WTC11 (cell line): ENCODE measurements at regions not wholly inside any gene's neighbourhood (a gene's known extent, or its start where the extent isn't known, plus 50 kb on each side); places are given as distances from the start of the nearest gene placed in this dataset.

Experiments used
- CREM ChIP-seq: sonication (generic); formaldehyde crosslinking; IDR thresholded peaks from 2 replicates; pipeline ENCODE4 v1.8.1; 2022; ENCODE audit warnings: mild to moderate bottlenecking, missing genetic modification reagents, moderate library complexity
- ESRRA ChIP-seq: sonication (generic); formaldehyde crosslinking; IDR thresholded peaks from 2 replicates; pipeline ENCODE4 v1.8.1; 2022; ENCODE audit warnings: mild to moderate bottlenecking, missing genetic modification reagents, borderline replicate concordance
- JUN ChIP-seq: sonication (generic); formaldehyde crosslinking; IDR thresholded peaks from 2 replicates; pipeline ENCODE4 v1.8.0; 2023; ENCODE audit warnings: mild to moderate bottlenecking, missing genetic modification reagents
- KAT7 ChIP-seq: sonication (generic); formaldehyde crosslinking; IDR thresholded peaks from 2 replicates; pipeline ENCODE4 v1.8.1; 2023; ENCODE audit warnings: missing genetic modification reagents, mild to moderate bottlenecking, borderline replicate concordance
- NFYB ChIP-seq: sonication (generic); formaldehyde crosslinking; conservative IDR thresholded peaks from 2 replicates; pipeline ENCODE4 v1.8.0; 2022; ENCODE audit warnings: low read depth, missing genetic modification reagents
- OVOL2 ChIP-seq: fragments of 250-450 bp; sonication (Bioruptor Pico); IDR thresholded peaks from 2 replicates; pipeline ENCODE4 v1.9.0; 2021; ENCODE audit warnings: mild to moderate bottlenecking, borderline replicate concordance
- ZNF121 ChIP-seq: sonication (generic); formaldehyde crosslinking; IDR thresholded peaks from 2 replicates; pipeline ENCODE4 v1.8.0; 2023; ENCODE audit warnings: missing genetic modification reagents
- TF ChIP-seq, protein P1 (sequence below): fragments of 200-600 bp; IDR thresholded peaks from 2 replicates; pipeline ENCODE4 v1.8.0; 2022; ENCODE audit warnings: antibody characterized with exemption
- TF ChIP-seq, protein P2 (sequence below): sonication (generic); formaldehyde crosslinking; IDR thresholded peaks from 2 replicates; pipeline ENCODE4 v1.8.1; 2023; ENCODE audit warnings: mild to moderate bottlenecking, missing genetic modification reagents
- TF ChIP-seq, protein P3 (sequence below): sonication (generic); formaldehyde crosslinking; IDR thresholded peaks from 2 replicates; pipeline ENCODE4 v1.8.1; 2023; ENCODE audit warnings: mild to moderate bottlenecking, missing genetic modification reagents, moderate library complexity
- TF ChIP-seq, protein P4 (sequence below): sonication (generic); formaldehyde crosslinking; IDR thresholded peaks from 2 replicates; pipeline ENCODE4 v1.8.0; 2022; ENCODE audit warnings: missing genetic modification reagents
- TF ChIP-seq, protein P5 (sequence below): sonication (generic); formaldehyde crosslinking; IDR thresholded peaks from 2 replicates; pipeline ENCODE4 v1.8.1; 2023; ENCODE audit warnings: mild to moderate bottlenecking, missing genetic modification reagents, moderate library complexity
- TF ChIP-seq, protein P6 (sequence below): sonication (generic); formaldehyde crosslinking; IDR thresholded peaks from 2 replicates; pipeline ENCODE4 v1.8.0; 2023; ENCODE audit warnings: missing genetic modification reagents
- TF ChIP-seq, protein P7 (sequence below): sonication (generic); formaldehyde crosslinking; IDR thresholded peaks from 2 replicates; pipeline ENCODE4 v1.8.1; 2022; ENCODE audit warnings: missing genetic modification reagents, borderline replicate concordance

DNA sequence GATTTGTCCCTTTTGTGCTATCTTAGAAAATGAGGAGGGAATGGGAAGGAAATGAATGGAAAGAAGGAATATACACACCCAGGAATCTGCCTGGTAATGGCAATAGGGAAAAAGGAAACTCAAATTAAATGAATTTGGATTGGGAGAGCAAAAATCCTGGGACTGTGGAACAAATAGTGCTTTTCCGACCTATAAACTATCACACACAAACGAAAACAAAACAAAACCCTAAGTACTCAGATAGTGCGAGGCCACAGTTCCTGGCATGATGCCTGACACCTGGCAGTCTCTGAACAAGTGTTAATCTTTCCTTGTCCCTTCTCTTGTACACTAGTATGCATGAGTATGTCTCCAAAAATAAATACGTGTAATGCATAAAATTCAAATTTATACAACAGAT lies 319.8 kb upstream of the SPAG17 start:
- TF ChIP-seq, protein P1, sequence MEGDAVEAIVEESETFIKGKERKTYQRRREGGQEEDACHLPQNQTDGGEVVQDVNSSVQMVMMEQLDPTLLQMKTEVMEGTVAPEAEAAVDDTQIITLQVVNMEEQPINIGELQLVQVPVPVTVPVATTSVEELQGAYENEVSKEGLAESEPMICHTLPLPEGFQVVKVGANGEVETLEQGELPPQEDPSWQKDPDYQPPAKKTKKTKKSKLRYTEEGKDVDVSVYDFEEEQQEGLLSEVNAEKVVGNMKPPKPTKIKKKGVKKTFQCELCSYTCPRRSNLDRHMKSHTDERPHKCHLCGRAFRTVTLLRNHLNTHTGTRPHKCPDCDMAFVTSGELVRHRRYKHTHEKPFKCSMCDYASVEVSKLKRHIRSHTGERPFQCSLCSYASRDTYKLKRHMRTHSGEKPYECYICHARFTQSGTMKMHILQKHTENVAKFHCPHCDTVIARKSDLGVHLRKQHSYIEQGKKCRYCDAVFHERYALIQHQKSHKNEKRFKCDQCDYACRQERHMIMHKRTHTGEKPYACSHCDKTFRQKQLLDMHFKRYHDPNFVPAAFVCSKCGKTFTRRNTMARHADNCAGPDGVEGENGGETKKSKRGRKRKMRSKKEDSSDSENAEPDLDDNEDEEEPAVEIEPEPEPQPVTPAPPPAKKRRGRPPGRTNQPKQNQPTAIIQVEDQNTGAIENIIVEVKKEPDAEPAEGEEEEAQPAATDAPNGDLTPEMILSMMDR = no peak
- TF ChIP-seq JUN (CRISPR knock-in tag) (no peak), NFYB (CRISPR knock-in tag) (no peak), CREM (CRISPR knock-in tag) (no peak), OVOL2 (CRISPR knock-in tag) (no peak), ESRRA (CRISPR knock-in tag) (no peak), ZNF121 (CRISPR knock-in tag) (no peak), KAT7 (CRISPR knock-in tag) (no peak)
- TF ChIP-seq, protein P2, sequence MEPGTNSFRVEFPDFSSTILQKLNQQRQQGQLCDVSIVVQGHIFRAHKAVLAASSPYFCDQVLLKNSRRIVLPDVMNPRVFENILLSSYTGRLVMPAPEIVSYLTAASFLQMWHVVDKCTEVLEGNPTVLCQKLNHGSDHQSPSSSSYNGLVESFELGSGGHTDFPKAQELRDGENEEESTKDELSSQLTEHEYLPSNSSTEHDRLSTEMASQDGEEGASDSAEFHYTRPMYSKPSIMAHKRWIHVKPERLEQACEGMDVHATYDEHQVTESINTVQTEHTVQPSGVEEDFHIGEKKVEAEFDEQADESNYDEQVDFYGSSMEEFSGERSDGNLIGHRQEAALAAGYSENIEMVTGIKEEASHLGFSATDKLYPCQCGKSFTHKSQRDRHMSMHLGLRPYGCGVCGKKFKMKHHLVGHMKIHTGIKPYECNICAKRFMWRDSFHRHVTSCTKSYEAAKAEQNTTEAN = no peak
- TF ChIP-seq, protein P3, sequence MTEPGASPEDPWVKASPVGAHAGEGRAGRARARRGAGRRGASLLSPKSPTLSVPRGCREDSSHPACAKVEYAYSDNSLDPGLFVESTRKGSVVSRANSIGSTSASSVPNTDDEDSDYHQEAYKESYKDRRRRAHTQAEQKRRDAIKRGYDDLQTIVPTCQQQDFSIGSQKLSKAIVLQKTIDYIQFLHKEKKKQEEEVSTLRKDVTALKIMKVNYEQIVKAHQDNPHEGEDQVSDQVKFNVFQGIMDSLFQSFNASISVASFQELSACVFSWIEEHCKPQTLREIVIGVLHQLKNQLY (CRISPR knock-in tag) = no peak
- TF ChIP-seq, protein P4, sequence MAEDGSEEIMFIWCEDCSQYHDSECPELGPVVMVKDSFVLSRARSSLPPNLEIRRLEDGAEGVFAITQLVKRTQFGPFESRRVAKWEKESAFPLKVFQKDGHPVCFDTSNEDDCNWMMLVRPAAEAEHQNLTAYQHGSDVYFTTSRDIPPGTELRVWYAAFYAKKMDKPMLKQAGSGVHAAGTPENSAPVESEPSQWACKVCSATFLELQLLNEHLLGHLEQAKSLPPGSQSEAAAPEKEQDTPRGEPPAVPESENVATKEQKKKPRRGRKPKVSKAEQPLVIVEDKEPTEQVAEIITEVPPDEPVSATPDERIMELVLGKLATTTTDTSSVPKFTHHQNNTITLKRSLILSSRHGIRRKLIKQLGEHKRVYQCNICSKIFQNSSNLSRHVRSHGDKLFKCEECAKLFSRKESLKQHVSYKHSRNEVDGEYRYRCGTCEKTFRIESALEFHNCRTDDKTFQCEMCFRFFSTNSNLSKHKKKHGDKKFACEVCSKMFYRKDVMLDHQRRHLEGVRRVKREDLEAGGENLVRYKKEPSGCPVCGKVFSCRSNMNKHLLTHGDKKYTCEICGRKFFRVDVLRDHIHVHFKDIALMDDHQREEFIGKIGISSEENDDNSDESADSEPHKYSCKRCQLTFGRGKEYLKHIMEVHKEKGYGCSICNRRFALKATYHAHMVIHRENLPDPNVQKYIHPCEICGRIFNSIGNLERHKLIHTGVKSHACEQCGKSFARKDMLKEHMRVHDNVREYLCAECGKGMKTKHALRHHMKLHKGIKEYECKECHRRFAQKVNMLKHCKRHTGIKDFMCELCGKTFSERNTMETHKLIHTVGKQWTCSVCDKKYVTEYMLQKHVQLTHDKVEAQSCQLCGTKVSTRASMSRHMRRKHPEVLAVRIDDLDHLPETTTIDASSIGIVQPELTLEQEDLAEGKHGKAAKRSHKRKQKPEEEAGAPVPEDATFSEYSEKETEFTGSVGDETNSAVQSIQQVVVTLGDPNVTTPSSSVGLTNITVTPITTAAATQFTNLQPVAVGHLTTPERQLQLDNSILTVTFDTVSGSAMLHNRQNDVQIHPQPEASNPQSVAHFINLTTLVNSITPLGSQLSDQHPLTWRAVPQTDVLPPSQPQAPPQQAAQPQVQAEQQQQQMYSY = no peak
- TF ChIP-seq, protein P5, sequence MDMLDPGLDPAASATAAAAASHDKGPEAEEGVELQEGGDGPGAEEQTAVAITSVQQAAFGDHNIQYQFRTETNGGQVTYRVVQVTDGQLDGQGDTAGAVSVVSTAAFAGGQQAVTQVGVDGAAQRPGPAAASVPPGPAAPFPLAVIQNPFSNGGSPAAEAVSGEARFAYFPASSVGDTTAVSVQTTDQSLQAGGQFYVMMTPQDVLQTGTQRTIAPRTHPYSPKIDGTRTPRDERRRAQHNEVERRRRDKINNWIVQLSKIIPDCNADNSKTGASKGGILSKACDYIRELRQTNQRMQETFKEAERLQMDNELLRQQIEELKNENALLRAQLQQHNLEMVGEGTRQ (CRISPR knock-in tag) = no peak
- TF ChIP-seq, protein P6, sequence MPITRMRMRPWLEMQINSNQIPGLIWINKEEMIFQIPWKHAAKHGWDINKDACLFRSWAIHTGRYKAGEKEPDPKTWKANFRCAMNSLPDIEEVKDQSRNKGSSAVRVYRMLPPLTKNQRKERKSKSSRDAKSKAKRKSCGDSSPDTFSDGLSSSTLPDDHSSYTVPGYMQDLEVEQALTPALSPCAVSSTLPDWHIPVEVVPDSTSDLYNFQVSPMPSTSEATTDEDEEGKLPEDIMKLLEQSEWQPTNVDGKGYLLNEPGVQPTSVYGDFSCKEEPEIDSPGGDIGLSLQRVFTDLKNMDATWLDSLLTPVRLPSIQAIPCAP (CRISPR knock-in tag) = no peak
- TF ChIP-seq, protein P7, sequence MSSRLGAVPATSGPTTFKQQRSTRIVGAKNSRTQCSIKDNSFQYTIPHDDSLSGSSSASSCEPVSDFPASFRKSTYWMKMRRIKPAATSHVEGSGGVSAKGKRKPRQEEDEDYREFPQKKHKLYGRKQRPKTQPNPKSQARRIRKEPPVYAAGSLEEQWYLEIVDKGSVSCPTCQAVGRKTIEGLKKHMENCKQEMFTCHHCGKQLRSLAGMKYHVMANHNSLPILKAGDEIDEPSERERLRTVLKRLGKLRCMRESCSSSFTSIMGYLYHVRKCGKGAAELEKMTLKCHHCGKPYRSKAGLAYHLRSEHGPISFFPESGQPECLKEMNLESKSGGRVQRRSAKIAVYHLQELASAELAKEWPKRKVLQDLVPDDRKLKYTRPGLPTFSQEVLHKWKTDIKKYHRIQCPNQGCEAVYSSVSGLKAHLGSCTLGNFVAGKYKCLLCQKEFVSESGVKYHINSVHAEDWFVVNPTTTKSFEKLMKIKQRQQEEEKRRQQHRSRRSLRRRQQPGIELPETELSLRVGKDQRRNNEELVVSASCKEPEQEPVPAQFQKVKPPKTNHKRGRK (CRISPR knock-in tag) = no peak
